ENCODE measurements at regions not wholly inside any gene's neighbourhood (a gene's known extent, or its start where the extent isn't known, plus 50 kb on each side); places are given as distances from the start of the nearest gene placed in this dataset.
A peak's percentile ranks its signal among the peaks of the same experiment; 100 is the strongest.

- DNase-seq (no peak), ATAC-seq (peak; percentile 44)
- intact Hi-C loops (cut with micrococcal nuclease) = no loop called here
These were observed 136.0 kb upstream of the OSMR start for GRCh38 chr5:38709678-38710306.

GRCh38 chr5:38710627-38711026 lies 135.2 kb upstream of the OSMR start:
- intact Hi-C loops (cut with micrococcal nuclease) = no loop called here
- ATAC-seq = no peak
- DNase-seq = no peak

GRCh38 chr5:38712391-38712790 lies 133.4 kb upstream of the OSMR start:
- DNase-seq (no peak), ATAC-seq (no peak)
- intact Hi-C loops (cut with micrococcal nuclease) = no loop called here

GRCh38 chr5:38714240-38714639 lies 131.6 kb upstream of the OSMR start:
- no peak for ATAC-seq
- intact Hi-C loops (cut with micrococcal nuclease) = no loop called here
- no peak for DNase-seq

GRCh38 chr5:38714703-38715355 lies 131.0 kb upstream of the OSMR start:
- DNase-seq = no peak
- ATAC-seq = peak; percentile 71
- intact Hi-C loops (cut with micrococcal nuclease) = no loop called here

- no peak for ATAC-seq
- no peak for DNase-seq
- intact Hi-C loops (cut with micrococcal nuclease) = no loop called here
These were observed 130.1 kb upstream of the OSMR start for GRCh38 chr5:38715696-38716095.

GRCh38 chr5:38716516-38716915 lies 129.3 kb upstream of the OSMR start:
- intact Hi-C loops (cut with micrococcal nuclease) = no loop called here
- no peak for ATAC-seq
- DNase-seq = no peak

- peak; percentile 74 for ATAC-seq
- intact Hi-C loops (cut with micrococcal nuclease) = no loop called here
- no peak for DNase-seq
These were observed 126.9 kb upstream of the OSMR start for GRCh38 chr5:38718771-38719391.

- DNase-seq (no peak), ATAC-seq (no peak)
- intact Hi-C loops (cut with micrococcal nuclease) = no loop called here
These were observed 126.4 kb upstream of the OSMR start for GRCh38 chr5:38719403-38719802.

- intact Hi-C loops (cut with micrococcal nuclease) = no loop called here
- no peak for DNase-seq
- no peak for ATAC-seq
These were observed 125.9 kb upstream of the OSMR start for GRCh38 chr5:38719916-38720315.

GRCh38 chr5:38720554-38721361 lies 125.1 kb upstream of the OSMR start:
- intact Hi-C loops (cut with micrococcal nuclease) = no loop called here
- DNase-seq = no peak
- no peak for ATAC-seq

- ATAC-seq = peak; percentile 52
- intact Hi-C loops (cut with micrococcal nuclease) = no loop called here
- peak; percentile 57 for DNase-seq
These were observed 122.9 kb upstream of the OSMR start for GRCh38 chr5:38722918-38723317.

GRCh38 chr5:38723426-38723825 lies 122.4 kb upstream of the OSMR start:
- no peak for DNase-seq
- intact Hi-C loops (cut with micrococcal nuclease) = no loop called here
- no peak for ATAC-seq

- ATAC-seq = peak; percentile 48
These were observed 121.3 kb upstream of the OSMR start for GRCh38 chr5:38724301-38725030.

GRCh38 chr5:38725371-38725865 lies 120.4 kb upstream of the OSMR start:
- no peak for ATAC-seq
- intact Hi-C loops (cut with micrococcal nuclease) = no loop called here
- no peak for DNase-seq

More at GRCh38 chr5:38724301-38725030, 121.3 kb upstream of the OSMR start:
- no peak for DNase-seq
- intact Hi-C loops (cut with micrococcal nuclease) = no loop called here

- ATAC-seq (no peak), DNase-seq (no peak)
- intact Hi-C loops (cut with micrococcal nuclease) = no loop called here
These were observed 119.5 kb upstream of the OSMR start for GRCh38 chr5:38726279-38726678.

GRCh38 chr5:38728029-38728428 lies 117.8 kb upstream of the OSMR start:
- intact Hi-C loops (cut with micrococcal nuclease) = no loop called here
- DNase-seq = no peak
- ATAC-seq = no peak

- ATAC-seq = no peak
These were observed 114.4 kb upstream of the OSMR start for GRCh38 chr5:38731461-38731860.

GRCh38 chr5:38734353-38734752 lies 111.5 kb upstream of the OSMR start:
- intact Hi-C loops (cut with micrococcal nuclease) = no loop called here
- DNase-seq (no peak), ATAC-seq (no peak)

More at GRCh38 chr5:38731461-38731860, 114.4 kb upstream of the OSMR start:
- intact Hi-C loops (cut with micrococcal nuclease) = no loop called here
- no peak for DNase-seq

Data from left ventricle myocardium superior (tissue), 1 donor.